ENCODE measurements at regions not wholly inside any gene's neighbourhood (a gene's known extent, or its start where the extent isn't known, plus 50 kb on each side); places are given as distances from the start of the nearest gene placed in this dataset.

GRCh38 chr3:35291471-35292236, 347.7 kb upstream of the ARPP21 start:
- Histone ChIP-seq H3K79me2 (ENCODE audit: low read depth) (no peaks in the 10 kb centered on the region), H3K9me2 (ENCODE audit: insufficient read depth) (no peaks in the 10 kb centered on the region), H3F3A (ENCODE audit: insufficient read depth, low read depth) (no peaks in the 10 kb centered on the region), H3K4me3 (no peak overlapping the region), H3K36me3 (ENCODE audit: low read depth) (no peaks in the 10 kb centered on the region), H3K27me3 (ENCODE audit: insufficient read depth, low read depth) (no peaks in the 10 kb centered on the region), H3K9me3 (ENCODE audit: insufficient read depth, low read depth) (no peaks in the 10 kb centered on the region), H3K4me2 (no peak overlapping the region), H2AFZ (no peak overlapping the region), H4K20me1 (ENCODE audit: insufficient read depth) (no peaks in the 10 kb centered on the region), H3K27ac (no peak overlapping the region), H3K4me1 (replicated peaks; ENCODE audit: insufficient read depth) (no peaks in the 10 kb centered on the region)
- DNase-seq = no peak
- ChIA-PET POLR2A (ENCODE audit: unreplicated experiment) (no interaction called here), CTCF (no interaction called here)
- TF ChIP-seq CTCF (conservative IDR thresholded peaks at IDR 0.05) (no peak), EZH2 (IDR thresholded peaks at IDR 0.05; ENCODE audit: low read depth) (no peak)
- intact Hi-C loops (cut with micrococcal nuclease; ENCODE audit: unreplicated experiment) = no loop called here
- BruUV-seq (replicated peaks) = no TSS peak

- no peaks in the 10 kb centered on the region for H3K36me3 ChIP-seq (ENCODE audit: low read depth)
- intact Hi-C loops (cut with micrococcal nuclease; ENCODE audit: unreplicated experiment) = no loop called here
- BruUV-seq (replicated peaks) = no TSS peak
- no peak overlapping the region for H2AFZ ChIP-seq
- POLR2A ChIA-PET (ENCODE audit: unreplicated experiment) = no interaction called here
- no peaks in the 10 kb centered on the region for H3K27me3 ChIP-seq (ENCODE audit: insufficient read depth, low read depth)
- H3K4me3 ChIP-seq = no peak overlapping the region
- no peak overlapping the region for H3K4me2 ChIP-seq
- no peak overlapping the region for H3K27ac ChIP-seq
- TF ChIP-seq EZH2 (IDR thresholded peaks at IDR 0.05; ENCODE audit: low read depth) = no peak
- no peak for TF ChIP-seq CTCF (conservative IDR thresholded peaks at IDR 0.05)
- no peaks in the 10 kb centered on the region for H4K20me1 ChIP-seq (ENCODE audit: insufficient read depth)
- H3F3A ChIP-seq (ENCODE audit: insufficient read depth, low read depth) = no peaks in the 10 kb centered on the region
- CTCF ChIA-PET = no interaction called here
- no peak for DNase-seq
- no peaks in the 10 kb centered on the region for H3K79me2 ChIP-seq (ENCODE audit: low read depth)
- no peaks in the 10 kb centered on the region for H3K9me3 ChIP-seq (ENCODE audit: insufficient read depth, low read depth)
- no peaks in the 10 kb centered on the region for H3K9me2 ChIP-seq (ENCODE audit: insufficient read depth)
- H3K4me1 ChIP-seq (replicated peaks; ENCODE audit: insufficient read depth) = no peaks in the 10 kb centered on the region
These were observed 346.8 kb upstream of the ARPP21 start for GRCh38 chr3:35292568-35292967.

GRCh38 chr3:35295906-35296305, 343.4 kb upstream of the ARPP21 start:
- no peaks in the 10 kb centered on the region for H4K20me1 ChIP-seq (ENCODE audit: insufficient read depth)
- no peaks in the 10 kb centered on the region for H3K9me2 ChIP-seq (ENCODE audit: insufficient read depth)
- intact Hi-C loops (cut with micrococcal nuclease; ENCODE audit: unreplicated experiment) = no loop called here
- no peaks in the 10 kb centered on the region for H3K9me3 ChIP-seq (ENCODE audit: insufficient read depth, low read depth)
- H3K79me2 ChIP-seq (ENCODE audit: low read depth) = no peaks in the 10 kb centered on the region
- H3K27ac ChIP-seq = no peak overlapping the region
- no peaks in the 10 kb centered on the region for H3F3A ChIP-seq (ENCODE audit: insufficient read depth, low read depth)
- H3K4me2 ChIP-seq = no peak overlapping the region
- CTCF ChIA-PET = no interaction called here
- no peaks in the 10 kb centered on the region for H3K27me3 ChIP-seq (ENCODE audit: insufficient read depth, low read depth)
- POLR2A ChIA-PET (ENCODE audit: unreplicated experiment) = no interaction called here
- no peaks in the 10 kb centered on the region for H3K36me3 ChIP-seq (ENCODE audit: low read depth)
- no peak overlapping the region for H2AFZ ChIP-seq
- BruUV-seq (replicated peaks) = no TSS peak
- no peaks in the 10 kb centered on the region for H3K4me1 ChIP-seq (replicated peaks; ENCODE audit: insufficient read depth)
- no peak overlapping the region for H3K4me3 ChIP-seq
- TF ChIP-seq CTCF (conservative IDR thresholded peaks at IDR 0.05) (no peak), EZH2 (IDR thresholded peaks at IDR 0.05; ENCODE audit: low read depth) (no peak)
- no peak for DNase-seq
